ENCODE measurements at regions not wholly inside any gene's neighbourhood (a gene's known extent, or its start where the extent isn't known, plus 50 kb on each side); places are given as distances from the start of the nearest gene placed in this dataset.
"Not testable (repeated sequence)": the region's sequence is repeated elsewhere in the genome, so short reads cannot be mapped to it uniquely, and the experiment has no call there.

DNA sequence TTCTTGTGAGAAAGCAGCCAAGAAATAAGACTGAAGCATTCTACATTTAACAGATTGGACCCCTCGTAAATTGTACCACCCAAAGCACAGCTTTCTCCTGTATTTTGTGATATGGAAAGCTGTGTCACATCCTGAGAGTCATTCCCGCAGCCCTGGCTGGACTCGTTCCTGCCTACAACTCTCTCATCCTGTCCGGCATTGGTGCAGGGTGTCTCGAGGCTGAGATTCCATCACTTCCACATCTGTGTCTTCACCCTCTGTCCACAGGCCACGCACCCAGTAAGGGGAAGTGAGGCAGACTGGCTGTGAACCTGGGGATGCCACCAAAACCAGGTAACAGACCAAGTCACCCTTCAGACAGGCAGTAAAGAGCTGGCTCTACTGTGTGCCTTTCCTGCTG, 146.2 kb upstream of the KLF6 start:
- Histone ChIP-seq H3K4me3 (no peak overlapping the region), H3K4me1 (no peaks in the 10 kb centered on the region), H3K27me3 (ENCODE audit: low read depth) (no peaks in the 10 kb centered on the region), H3K9me3 (no peaks in the 10 kb centered on the region), H3K36me3 (replicated peaks) (no peaks in the 10 kb centered on the region)
- DNase-seq (ENCODE audit: low spot score in 2 of 2) = no peak
- in situ Hi-C loops (cut with MboI; ENCODE audit: low sequenced_read_pairs) = no loop called here

- Histone ChIP-seq H3K9me3 (no peaks in the 10 kb centered on the region), H3K27me3 (ENCODE audit: low read depth) (no peaks in the 10 kb centered on the region), H3K36me3 (replicated peaks) (no peaks in the 10 kb centered on the region), H3K4me3 (no peak overlapping the region), H3K4me1 (no peaks in the 10 kb centered on the region)
- DNase-seq (ENCODE audit: low spot score in 2 of 2) = no peak
- in situ Hi-C loops (cut with MboI; ENCODE audit: low sequenced_read_pairs) = no loop called here
Observed at GRCh38 chr10:3928569-3928968, 143.6 kb upstream of the KLF6 start.

GRCh38 chr10:3928078-3928477, 143.1 kb upstream of the KLF6 start:
- H3K4me3 ChIP-seq = no peak overlapping the region
- H3K27me3 ChIP-seq (ENCODE audit: low read depth) = no peaks in the 10 kb centered on the region
- no peak for DNase-seq (ENCODE audit: low spot score in 2 of 2)
- H3K36me3 ChIP-seq (replicated peaks) = no peaks in the 10 kb centered on the region
- no peaks in the 10 kb centered on the region; the same call in 1 of the 2 replicates for H3K9me3 ChIP-seq
- in situ Hi-C loops (cut with MboI; ENCODE audit: low sequenced_read_pairs) = no loop called here
- H3K4me1 ChIP-seq = no peaks in the 10 kb centered on the region

DNA sequence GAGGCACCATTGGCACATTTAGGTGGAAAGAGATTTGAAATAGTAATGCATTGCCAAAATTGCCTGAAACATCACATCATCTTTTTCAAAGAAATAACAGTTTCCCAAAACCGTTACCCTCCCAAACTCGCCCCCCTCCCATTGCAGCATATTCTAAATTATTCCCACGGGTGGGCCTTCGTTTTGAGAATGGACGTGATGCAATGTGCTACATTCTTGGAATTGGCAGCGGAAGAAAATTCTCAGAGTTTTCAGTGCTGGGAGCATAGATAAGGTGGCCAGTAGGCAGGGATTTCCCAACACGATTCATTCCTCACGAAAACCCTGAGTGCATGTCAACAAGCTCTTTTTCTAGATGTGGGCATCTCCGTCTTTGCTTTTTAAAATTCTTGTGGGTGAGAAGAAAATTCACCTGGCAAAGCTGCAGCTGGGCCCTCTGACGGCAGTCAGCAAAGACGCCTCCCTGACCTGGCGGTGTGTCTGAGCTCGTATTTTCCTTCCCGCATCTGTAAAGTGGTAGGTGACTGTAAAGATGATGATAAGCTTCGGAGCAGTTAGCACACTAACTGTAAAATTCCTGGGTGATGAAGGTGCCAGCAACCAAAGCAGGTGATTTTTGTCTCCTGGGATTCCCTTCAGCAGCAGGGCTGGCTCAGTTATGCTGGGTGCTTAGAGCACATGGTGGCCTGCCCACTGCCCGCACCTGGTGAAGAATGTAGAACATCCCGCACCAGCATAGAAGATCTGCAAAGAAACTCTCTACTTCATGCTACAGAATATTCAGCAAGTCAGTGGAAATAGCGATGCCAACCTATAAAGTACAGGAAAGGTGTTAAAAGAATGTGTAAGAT, 141.9 kb upstream of the KLF6 start:
- DNase-seq (ENCODE audit: low spot score in 2 of 2) = no peak
- Histone ChIP-seq H3K4me1 (no peaks in the 10 kb centered on the region), H3K27me3 (ENCODE audit: low read depth) (no peaks in the 10 kb centered on the region), H3K4me3 (no peak overlapping the region), H3K9me3 (no peaks in the 10 kb centered on the region; the same call in 1 of the 2 replicates), H3K36me3 (replicated peaks) (no peaks in the 10 kb centered on the region)
- in situ Hi-C loops (cut with MboI; ENCODE audit: low sequenced_read_pairs) = no loop called here

DNA sequence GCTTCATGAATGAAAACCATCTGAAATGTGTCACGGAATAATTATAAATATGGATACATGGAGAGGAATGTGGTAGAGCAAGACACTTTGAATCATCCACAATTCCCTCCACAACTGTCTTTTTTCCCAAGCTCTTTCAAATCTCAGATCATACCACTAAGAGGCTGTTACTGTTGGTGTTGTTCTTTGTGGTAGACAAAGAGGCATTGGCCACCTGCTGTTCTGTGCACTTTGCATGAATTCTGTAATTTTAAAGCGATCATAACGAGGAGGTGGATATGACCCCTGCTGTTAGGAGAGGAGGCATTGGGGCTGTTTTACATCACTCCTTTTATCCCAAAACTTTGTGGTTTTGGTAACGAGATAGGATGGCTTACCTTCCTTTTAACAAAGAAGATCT, 141.2 kb upstream of the KLF6 start:
- in situ Hi-C loops (cut with MboI; ENCODE audit: low sequenced_read_pairs) = no loop called here
- H3K4me1 ChIP-seq = no peaks in the 10 kb centered on the region

DNA sequence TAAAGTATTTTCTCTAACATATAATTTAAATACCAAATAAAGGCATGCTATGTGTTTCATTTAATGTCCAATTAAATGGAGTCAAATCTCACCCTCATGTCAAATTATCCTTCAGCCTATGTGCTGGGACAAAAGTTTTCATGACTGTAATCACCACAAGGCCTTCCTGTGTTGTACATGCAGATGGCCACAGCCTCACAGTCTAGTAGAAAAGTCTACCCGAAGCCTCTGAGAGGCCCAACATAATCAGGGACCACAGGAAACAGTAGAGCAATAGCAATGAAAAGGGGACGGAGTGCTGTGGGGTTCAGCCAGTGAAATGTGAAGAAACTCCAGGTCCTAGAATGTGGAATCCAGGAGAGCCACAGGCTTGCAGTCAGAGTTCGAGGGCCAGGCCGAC, 140.2 kb upstream of the KLF6 start:
- H3K4me3 ChIP-seq = no peak overlapping the region
- no peaks in the 10 kb centered on the region for H3K36me3 ChIP-seq (replicated peaks)
- H3K4me1 ChIP-seq = no peaks in the 10 kb centered on the region
- H3K9me3 ChIP-seq = no peaks in the 10 kb centered on the region; the same call in 1 of the 2 replicates
- in situ Hi-C loops (cut with MboI; ENCODE audit: low sequenced_read_pairs) = no loop called here
- no peak for DNase-seq (ENCODE audit: low spot score in 2 of 2)
- no peaks in the 10 kb centered on the region for H3K27me3 ChIP-seq (ENCODE audit: low read depth)

More for the DNA sequence above, 141.2 kb upstream of the KLF6 start:
- Histone ChIP-seq H3K36me3 (replicated peaks) (no peaks in the 10 kb centered on the region), H3K4me3 (no peak overlapping the region), H3K9me3 (no peaks in the 10 kb centered on the region; the same call in 1 of the 2 replicates), H3K27me3 (ENCODE audit: low read depth) (no peaks in the 10 kb centered on the region)
- DNase-seq (ENCODE audit: low spot score in 2 of 2) = no peak

DNA sequence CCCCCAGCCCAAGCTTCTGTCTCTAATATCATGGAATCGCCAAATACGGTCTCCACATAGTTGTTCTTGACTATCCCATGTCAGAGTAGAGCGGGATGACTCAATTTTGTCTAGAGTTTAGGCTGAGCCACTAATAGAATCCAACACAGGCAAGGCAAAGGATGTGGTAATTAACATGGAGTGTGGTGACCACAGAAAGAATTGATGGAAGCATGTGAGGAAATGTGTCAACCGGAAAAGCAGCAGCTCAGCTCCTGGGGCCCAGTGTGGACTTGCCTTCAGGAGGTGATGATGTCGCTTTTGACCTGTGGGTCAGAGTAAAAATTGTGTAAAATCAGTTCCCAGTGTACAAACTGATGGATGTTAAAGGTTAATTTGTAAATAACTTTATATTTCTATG, 139.3 kb upstream of the KLF6 start:
- Histone ChIP-seq H3K4me3 (no peak overlapping the region), H3K4me1 (no peaks in the 10 kb centered on the region), H3K27me3 (ENCODE audit: low read depth) (no peaks in the 10 kb centered on the region), H3K36me3 (replicated peaks) (no peaks in the 10 kb centered on the region), H3K9me3 (no peaks in the 10 kb centered on the region; the same call in 1 of the 2 replicates)
- DNase-seq (ENCODE audit: low spot score in 2 of 2) = no peak
- in situ Hi-C loops (cut with MboI; ENCODE audit: low sequenced_read_pairs) = no loop called here

DNA sequence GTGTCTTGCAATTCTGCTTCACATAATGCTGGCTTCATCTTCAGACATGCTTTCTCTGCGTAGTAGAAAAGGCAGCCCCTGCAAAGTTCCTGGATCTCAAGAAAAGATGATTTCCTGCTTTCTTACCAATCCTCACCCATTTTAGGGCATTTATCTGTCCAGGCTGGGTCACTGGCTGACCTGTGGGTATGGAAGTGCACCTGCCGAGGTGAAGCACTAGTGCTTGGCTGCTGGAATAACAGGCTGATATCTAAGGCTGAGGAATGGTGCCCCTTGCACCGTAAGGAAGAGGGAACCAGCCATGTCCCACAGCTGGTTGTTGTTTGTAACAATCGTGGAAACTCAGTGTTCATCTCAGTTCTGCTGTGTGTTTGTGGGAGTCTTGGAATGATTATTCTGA, 138.0 kb upstream of the KLF6 start:
- H3K9me3 ChIP-seq = no peaks in the 10 kb centered on the region; the same call in 1 of the 2 replicates
- no peak for DNase-seq (ENCODE audit: low spot score in 2 of 2)
- no peaks in the 10 kb centered on the region for H3K27me3 ChIP-seq (ENCODE audit: low read depth)
- no peaks in the 10 kb centered on the region for H3K36me3 ChIP-seq (replicated peaks)
- in situ Hi-C loops (cut with MboI; ENCODE audit: low sequenced_read_pairs) = no loop called here
- no peak overlapping the region for H3K4me3 ChIP-seq
- no peaks in the 10 kb centered on the region for H3K4me1 ChIP-seq

DNA sequence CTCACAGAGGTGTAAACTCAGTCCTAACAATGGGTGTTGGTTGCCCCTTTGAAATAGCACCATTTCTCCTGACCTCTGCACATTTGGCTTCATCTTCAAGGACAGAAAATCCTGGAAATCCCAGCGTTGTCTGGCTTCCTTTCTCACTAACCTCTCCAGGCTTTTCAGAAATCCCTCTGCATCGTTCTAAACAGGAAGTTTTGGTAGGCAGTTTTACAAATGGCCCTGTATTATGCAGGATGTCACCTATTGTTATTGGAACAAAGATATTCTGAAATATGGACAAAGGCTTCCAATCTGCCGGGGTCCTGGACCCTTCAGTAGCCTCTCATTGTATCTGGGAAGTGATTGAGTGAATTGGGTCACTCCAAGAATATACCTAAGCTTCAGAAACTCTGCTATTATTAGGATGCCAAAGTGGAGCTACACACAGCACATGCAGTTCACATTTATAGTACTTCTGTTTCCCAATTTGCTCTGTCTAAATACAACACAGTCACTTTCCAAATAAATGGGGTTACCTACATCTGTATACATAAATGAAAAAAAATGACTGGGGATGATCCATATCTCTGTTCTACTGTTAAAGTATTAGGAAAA, 134.8 kb upstream of the KLF6 start:
- no peaks in the 10 kb centered on the region for H3K27me3 ChIP-seq (ENCODE audit: low read depth)
- H3K4me3 ChIP-seq = no peak overlapping the region
- H3K36me3 ChIP-seq (replicated peaks) = no peaks in the 10 kb centered on the region
- in situ Hi-C loops (cut with MboI; ENCODE audit: low sequenced_read_pairs) = no loop called here
- no peak for DNase-seq (ENCODE audit: low spot score in 2 of 2)
- no peaks in the 10 kb centered on the region for H3K4me1 ChIP-seq
- H3K9me3 ChIP-seq = no peaks in the 10 kb centered on the region; the same call in 1 of the 2 replicates

DNA sequence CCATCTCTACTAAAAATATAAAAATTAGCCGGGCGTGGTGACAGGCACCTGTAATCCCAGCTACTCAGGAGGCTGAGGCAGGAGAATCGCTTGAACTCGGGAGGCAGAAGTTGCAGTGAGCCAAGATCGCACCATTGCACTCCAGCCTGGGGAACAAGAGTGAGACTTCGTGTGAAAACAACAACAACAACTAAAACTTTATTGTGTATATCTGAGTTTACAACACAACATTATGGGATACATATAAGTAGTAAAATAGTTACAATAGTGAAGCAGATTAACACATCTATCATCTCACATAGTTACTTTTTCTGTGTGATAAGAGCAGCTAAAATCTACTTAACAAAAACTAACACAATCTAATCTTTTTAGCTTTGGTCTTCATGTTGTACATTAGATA, 132.4 kb upstream of the KLF6 start:
- H3K4me1 ChIP-seq; H3K9me3 ChIP-seq; in situ Hi-C loops (cut with MboI; ENCODE audit: low sequenced_read_pairs); H3K4me3 ChIP-seq; H3K27me3 ChIP-seq (ENCODE audit: low read depth); DNase-seq (ENCODE audit: low spot score in 2 of 2); H3K36me3 ChIP-seq (replicated peaks): not testable (repeated sequence)

- H3K36me3 ChIP-seq (replicated peaks) = no peaks in the 10 kb centered on the region
- H3K9me3 ChIP-seq = no peaks in the 10 kb centered on the region
- no peaks in the 10 kb centered on the region for H3K4me1 ChIP-seq
- in situ Hi-C loops (cut with MboI; ENCODE audit: low sequenced_read_pairs) = no loop called here
- no peak for DNase-seq (ENCODE audit: low spot score in 2 of 2)
- no peaks in the 10 kb centered on the region for H3K27me3 ChIP-seq (ENCODE audit: low read depth)
- H3K4me3 ChIP-seq = no peak overlapping the region
Observed at GRCh38 chr10:3914733-3915132, 129.7 kb upstream of the KLF6 start.

- no peaks in the 10 kb centered on the region for H3K27me3 ChIP-seq (ENCODE audit: low read depth)
- no peak overlapping the region for H3K4me3 ChIP-seq
- H3K9me3 ChIP-seq = no peaks in the 10 kb centered on the region
- in situ Hi-C loops (cut with MboI; ENCODE audit: low sequenced_read_pairs) = no loop called here
- H3K36me3 ChIP-seq (replicated peaks) = no peaks in the 10 kb centered on the region
- no peak for DNase-seq (ENCODE audit: low spot score in 2 of 2)
- H3K4me1 ChIP-seq = no peaks in the 10 kb centered on the region
Observed at GRCh38 chr10:3911713-3912442, 126.9 kb upstream of the KLF6 start.

DNA sequence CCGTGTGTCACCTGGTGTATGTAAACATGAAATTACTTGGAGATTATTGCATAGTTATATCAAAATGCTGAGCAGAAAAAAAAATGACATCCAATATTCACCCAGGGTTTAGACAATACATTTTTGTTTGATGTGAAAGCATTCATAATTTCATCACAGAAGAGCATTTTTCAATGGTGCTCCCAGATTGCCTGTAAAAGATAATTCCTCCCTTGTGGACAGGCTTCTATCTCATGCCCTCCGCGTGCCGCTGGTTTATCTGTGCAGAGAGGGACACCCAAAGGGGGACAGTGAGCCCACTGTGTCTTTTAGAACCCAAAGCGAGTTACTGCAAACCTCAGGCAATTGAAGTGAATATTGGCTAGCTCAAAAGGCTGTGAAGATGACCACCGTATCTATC, 126.2 kb upstream of the KLF6 start:
- Histone ChIP-seq H3K4me3 (no peak overlapping the region), H3K36me3 (replicated peaks) (no peaks in the 10 kb centered on the region), H3K4me1 (no peaks in the 10 kb centered on the region), H3K9me3 (no peaks in the 10 kb centered on the region), H3K27me3 (ENCODE audit: low read depth) (no peaks in the 10 kb centered on the region)
- in situ Hi-C loops (cut with MboI; ENCODE audit: low sequenced_read_pairs) = no loop called here
- no peak for DNase-seq (ENCODE audit: low spot score in 2 of 2)

DNA sequence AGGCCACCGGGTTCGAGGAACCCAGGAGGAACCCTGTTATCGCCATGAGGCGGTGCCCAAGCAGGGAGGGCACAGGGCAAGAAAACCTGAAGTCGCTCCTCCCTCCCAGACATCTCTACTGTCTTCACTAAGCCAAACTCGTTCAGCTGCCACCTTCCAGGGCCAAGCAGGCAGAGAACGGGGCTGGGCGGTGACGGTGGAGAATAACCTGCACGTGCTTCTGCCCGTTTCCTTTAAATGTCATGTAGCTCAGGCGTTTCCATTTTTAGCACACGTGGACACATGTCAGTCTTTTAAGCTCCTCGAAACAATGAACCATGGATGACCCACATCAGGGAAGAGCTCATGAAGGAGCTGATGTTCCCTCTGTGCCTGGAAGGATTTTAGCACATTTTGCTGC, 124.3 kb upstream of the KLF6 start:
- in situ Hi-C loops (cut with MboI; ENCODE audit: low sequenced_read_pairs) = no loop called here
- H3K36me3 ChIP-seq (replicated peaks) = no peaks in the 10 kb centered on the region
- H3K4me1 ChIP-seq = no peaks in the 10 kb centered on the region
- no peaks in the 10 kb centered on the region for H3K9me3 ChIP-seq
- no peak overlapping the region for H3K4me3 ChIP-seq
- DNase-seq (ENCODE audit: low spot score in 2 of 2) = no peak
- H3K27me3 ChIP-seq (ENCODE audit: low read depth) = no peaks in the 10 kb centered on the region

Measured in HAP-1 (cell line).